Endothelial cell of umbilical vein (primary cell): ENCODE measurements at regions not wholly inside any gene's neighbourhood (a gene's known extent, or its start where the extent isn't known, plus 50 kb on each side); places are given as distances from the start of the nearest gene placed in this dataset.

Experiments used
- BruUV-seq: library from RNA; stranded (reverse); fragments of 400-500 nt; replicated peaks from 2 replicates; lab custom pipeline; 2021; lab: Mats Ljungman, UMichigan
- CTCF ChIA-PET: fragments of 300-600, 350-600 bp; sonication (Branson Sonifier 250); formaldehyde crosslinking; loops from one replicate; lab custom pipeline; 2021; ENCODE audit warnings: antibody characterized with exemption, inconsistent platforms; lab: Charles Lee
- POLR2A ChIA-PET: fragments of 300-600, 350-600 bp; sonication (Branson Sonifier 250); formaldehyde crosslinking; loops from one replicate; lab custom pipeline; 2021; ENCODE audit warnings: antibody characterized with exemption, inconsistent platforms; lab: Charles Lee
- DNase-seq: peaks from one replicate; pipeline ENCODE4 v3.0.0-alpha.2; 2011; ENCODE audit warnings: low read depth, low spot score
- FAIRE-seq: peaks from 2 replicates; lab custom pipeline; 2011; peaks lifted over from hg19 to GRCh38; lab: Jason Lieb, UNC
- H2AFZ ChIP-seq: 2 replicates; pipeline ENCODE4 v1.6.0; 2012; ENCODE audit warnings: low read depth, low read length, control low read depth, inconsistent platforms
- H3K27ac ChIP-seq: 2 replicates; pipeline ENCODE4 v1.5.1; 2011; ENCODE audit warnings: low read depth, mild to moderate bottlenecking, control low read depth, low read length, moderate library complexity; ENCODE audit not compliant: insufficient read depth
- H3K27me3 ChIP-seq, 2 experiments: 2 replicates each; pipeline versions ENCODE4 v1.6.0 to v1.6.1; 2011; ENCODE audit warnings: low read length in 2 of 2, mixed read lengths in 1 of 2; ENCODE audit not compliant: control insufficient read depth in 2 of 2, insufficient read depth in 2 of 2
- H3K36me3 ChIP-seq, 2 experiments: 2 replicates in 1 of 2; 3 replicates in 1 of 2; pipeline ENCODE4 v1.5.1; 2011; ENCODE audit warnings: low read length in 2 of 2, mild to moderate bottlenecking in 1 of 2, moderate library complexity in 1 of 2; ENCODE audit not compliant: control insufficient read depth in 2 of 2, insufficient read depth in 2 of 2; ENCODE audit errors: extremely low read depth in 1 of 2
- H3K4me1 ChIP-seq: 3 replicates; pipeline ENCODE4 v1.5.1; 2011; ENCODE audit warnings: mild to moderate bottlenecking, low read length; ENCODE audit not compliant: control insufficient read depth, insufficient read depth; ENCODE audit errors: extremely low read depth
- H3K4me2 ChIP-seq: 2 replicates; pipeline ENCODE4 v1.6.1; 2011; ENCODE audit warnings: low read length, control low read depth, mixed read lengths; ENCODE audit not compliant: insufficient read depth
- H3K4me3 ChIP-seq, 3 experiments: fragments of 200-600 bp in 1 of 3; sonication (generic), shearing (Covaris generic) in 1 of 3; replicated peaks in 1 of 3; 2 replicates each; pipeline ENCODE4 v1.5.1; 2011 to 2016; ENCODE audit warnings: control low read depth in 3 of 3, low read length in 3 of 3, mild to moderate bottlenecking in 2 of 3, inconsistent platforms in 1 of 3, low read depth in 1 of 3, moderate library complexity in 1 of 3; ENCODE audit not compliant: insufficient read depth in 1 of 3
- H3K79me2 ChIP-seq: 2 replicates; pipeline ENCODE4 v1.6.0; 2012; ENCODE audit warnings: low read length, inconsistent platforms; ENCODE audit not compliant: control insufficient read depth, insufficient read depth
- H3K9ac ChIP-seq: replicated peaks from 2 replicates; pipeline ENCODE3; 2011; ENCODE audit warnings: low read length, control low read depth; ENCODE audit not compliant: insufficient read depth; ENCODE audit errors: extremely low read depth
- H3K9me1 ChIP-seq: replicated peaks from 3 replicates; pipeline ENCODE4 v1.6.0; 2011; ENCODE audit warnings: mild to moderate bottlenecking, low read length; ENCODE audit not compliant: control insufficient read depth, insufficient read depth; ENCODE audit errors: extremely low read depth
- H3K9me3 ChIP-seq: replicated peaks from 2 replicates; pipeline ENCODE4 v1.5.1; 2012; ENCODE audit warnings: low read length, inconsistent platforms; ENCODE audit not compliant: control insufficient read depth, insufficient read depth
- H4K20me1 ChIP-seq: replicated peaks from 2 replicates; pipeline ENCODE3; 2011; ENCODE audit warnings: mild to moderate bottlenecking, low read length; ENCODE audit not compliant: control insufficient read depth, insufficient read depth; ENCODE audit errors: extremely low read depth
- CTCF ChIP-seq, 2 donors: IDR thresholded peaks; 1 replicate in 1 of 2; 2 replicates in 1 of 2; pipeline ENCODE4 v1.5.1; 2011; ENCODE audit warnings: low read length in 2 of 2, mild to moderate bottlenecking in 2 of 2, moderate library complexity in 2 of 2, control low read depth in 1 of 2, inconsistent platforms in 1 of 2, low read depth in 1 of 2; ENCODE audit not compliant: insufficient read depth in 1 of 2; ENCODE audit errors: extremely low read depth in 1 of 2
- EZH2 ChIP-seq: IDR thresholded peaks from 2 replicates; pipeline ENCODE4 v1.6.1; 2012; ENCODE audit warnings: borderline replicate concordance, low read depth, mild to moderate bottlenecking, moderate library complexity, low read length, inconsistent platforms; ENCODE audit not compliant: severe bottlenecking
- FOS ChIP-seq: IDR thresholded peaks from 2 replicates; pipeline ENCODE4 v1.6.1; 2011; ENCODE audit warnings: mild to moderate bottlenecking, low read length, moderate library complexity, borderline replicate concordance; ENCODE audit not compliant: insufficient read depth
- GATA2 ChIP-seq: IDR thresholded peaks from 2 replicates; pipeline ENCODE4 v1.7.0; 2011; ENCODE audit warnings: low read depth, mild to moderate bottlenecking, moderate library complexity, mixed read lengths, low read length; ENCODE audit not compliant: insufficient read length, insufficient read depth
- JUN ChIP-seq: IDR thresholded peaks from 2 replicates; pipeline ENCODE4 v1.6.1; 2011; ENCODE audit warnings: borderline replicate concordance, low read depth; ENCODE audit not compliant: insufficient read length, insufficient read depth
- MAX ChIP-seq: IDR thresholded peaks from 2 replicates; pipeline ENCODE4 v1.6.1; 2011; ENCODE audit not compliant: insufficient read depth, insufficient read length
- MYC ChIP-seq: IDR thresholded peaks from one replicate; pipeline ENCODE4 v1.6.1; 2011; ENCODE audit warnings: mild to moderate bottlenecking, low read depth, low read length
- POLR2A ChIP-seq: IDR thresholded peaks from 2 replicates; pipeline ENCODE4 v1.6.1; 2012; ENCODE audit warnings: low read depth, mild to moderate bottlenecking, control low read depth, low read length
- POLR2AphosphoS5 ChIP-seq: IDR thresholded peaks from 2 replicates; pipeline ENCODE4 v1.6.1; 2012; ENCODE audit warnings: low read depth, mild to moderate bottlenecking, control low read depth, low read length, moderate library complexity; ENCODE audit not compliant: insufficient read depth
- dilution Hi-C: fragments of 300-500 bp; cut with MboI; formaldehyde crosslinking; loops from one replicate; pipeline ENCODE4 v1.15.0; 2019; ENCODE audit warnings: low sequenced_read_pairs; ENCODE audit not compliant: extremely low pct_ligation_motif_present
- intact Hi-C: fragments of 100-400 bp; cut with micrococcal nuclease; formaldehyde crosslinking; loops from one replicate; pipeline ENCODE4 v1.10.0; 2022

DNA sequence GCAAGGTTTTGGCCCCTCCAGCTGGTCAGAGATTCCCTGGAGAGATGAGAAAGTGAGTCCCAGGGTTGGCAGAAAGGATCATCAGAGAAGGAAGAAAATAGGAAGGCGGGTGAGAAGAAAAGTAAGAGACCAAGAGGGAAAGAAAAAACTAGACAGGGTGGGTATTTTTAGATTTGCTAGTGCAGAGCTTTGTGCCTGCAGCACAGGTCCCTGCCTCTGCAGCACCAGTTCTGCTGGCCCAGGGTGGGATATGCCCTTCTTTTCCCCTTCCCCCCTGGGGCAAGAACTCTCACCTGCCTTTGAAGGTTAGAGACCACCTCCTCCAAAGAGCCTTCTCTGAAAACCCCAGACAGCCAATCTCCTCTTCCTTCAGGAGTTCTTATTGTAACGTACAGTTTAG, 90.3 kb upstream of the EGFLAM start:
- H3K27ac ChIP-seq = no peak overlapping the region

More for the DNA sequence above, 90.3 kb upstream of the EGFLAM start:
- TF ChIP-seq EZH2 = no peak
- no peak for TF ChIP-seq FOS
- TF ChIP-seq POLR2A = no peak
- no peak for TF ChIP-seq CTCF (IDR thresholded peaks at IDR 0.05; ENCODE audit: extremely low read depth in 1 of 2, insufficient read depth in 1 of 2, low read depth in 1 of 2, low read length in 2 of 2)
- no peak for TF ChIP-seq MAX
- no peak for TF ChIP-seq POLR2AphosphoS5
- TF ChIP-seq MYC = no peak
- no peak for TF ChIP-seq GATA2
- no peak for TF ChIP-seq JUN
- Histone ChIP-seq H3K27me3 (no peaks in the 10 kb centered on the region), H3K9me3 (no peaks in the 10 kb centered on the region), H4K20me1 (no peaks in the 10 kb centered on the region), H3K4me2 (no peak overlapping the region), H3K9ac (no peak overlapping the region), H3K9me1 (no peaks in the 10 kb centered on the region), H3K36me3 (no peaks in the 10 kb centered on the region), H3K4me1 (no peaks in the 10 kb centered on the region), H3K79me2 (no peaks in the 10 kb centered on the region), H2AFZ (no peak overlapping the region), H3K4me3 (no peak overlapping the region)
- dilution Hi-C loops (no loop called here), intact Hi-C loops (no loop called here)
- POLR2A ChIA-PET = no interaction called here
- DNase-seq (no peak), FAIRE-seq (no peak)
- no TSS peak for BruUV-seq
- CTCF ChIA-PET = no interaction called here
